ENCODE measurements at regions not wholly inside any gene's neighbourhood (a gene's known extent, or its start where the extent isn't known, plus 50 kb on each side); places are given as distances from the start of the nearest gene placed in this dataset.

DNA sequence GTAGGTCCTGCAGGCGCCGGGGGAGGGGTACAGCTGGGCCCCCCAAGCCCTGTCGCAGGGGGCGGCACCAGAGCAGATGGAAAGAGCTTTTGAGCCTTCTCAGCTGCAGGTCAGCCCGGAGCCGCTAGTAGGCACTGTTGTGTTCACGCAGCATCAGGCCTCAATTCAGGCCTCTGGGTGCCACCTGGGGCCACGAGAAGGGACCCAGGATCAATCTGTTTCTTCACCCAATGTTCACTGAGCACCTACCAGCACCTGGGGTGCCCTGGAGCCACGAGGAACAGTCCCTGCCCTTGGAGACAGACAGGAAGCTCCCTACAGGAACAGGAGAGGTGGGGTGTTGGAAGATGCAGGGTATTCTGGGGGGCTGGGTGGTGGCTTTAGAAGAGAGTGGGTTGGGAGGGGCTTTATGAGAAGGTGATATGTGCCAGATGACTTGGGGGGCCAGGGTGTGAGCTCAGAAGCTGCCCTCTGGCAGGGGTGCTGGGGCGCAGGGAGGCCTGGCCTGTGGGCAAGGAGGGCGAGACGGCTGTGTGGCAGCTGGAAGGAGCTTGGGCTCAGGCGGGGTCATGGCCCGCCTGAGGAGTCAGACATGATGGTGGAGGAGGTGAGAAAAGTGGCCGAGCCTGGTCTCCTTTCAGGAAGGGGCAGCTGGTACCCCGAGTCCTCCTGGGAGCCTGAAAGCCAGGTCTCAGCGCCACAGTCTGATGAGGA, 121.9 kb upstream of the GSE1 start:
- ATAC-seq (peak; percentile 41 to 57), DNase-seq (peak in 7 of 10 donors; percentile 8 to 37 (median 27))
- H3K36me3 Mint-ChIP-seq: no peaks in the 10 kb centered on the region
- peak overlapping the region in 4 of 10 donors; percentile 2 to 61 (median 42) for H3K27ac Mint-ChIP-seq
- POLR2A ChIA-PET: interaction anchor here (0.9 kb wide), 1 partner anchor 43 kb away, joined by 3 read pairs; no protein-coding TSS in a partner anchor
- peaks cover 15 to 27% (median 23%) of the 10 kb centered on the region in 4 donors for H3K4me1 Mint-ChIP-seq
- H3K27me3 Mint-ChIP-seq: peaks cover 0 to 1% (median 0%) of the 10 kb centered on the region in 5 donors
- no peaks in the 10 kb centered on the region for H3K9me3 Mint-ChIP-seq
- peak overlapping the region in 6 of 10 donors; percentile 43 to 78 (median 64) for H3K4me3 Mint-ChIP-seq

GRCh38 chr16:85491798-85492294, 121.3 kb upstream of the GSE1 start:
- H3K9me3 Mint-ChIP-seq: no peaks in the 10 kb centered on the region
- peak overlapping the region in 3 of 10 donors; percentile 40 to 79 (median 73) for H3K27ac Mint-ChIP-seq
- ATAC-seq (peak; percentile 80 to 85), DNase-seq (peak in 7 of 10 donors; percentile 12 to 33 (median 24))
- POLR2A ChIA-PET: interaction anchor here (1.2 to 1.3 kb wide), 2 partner anchors 42 to 124 kb away, joined by 3 to 4 read pairs; no protein-coding TSS in a partner anchor
- peak overlapping the region in 5 of 10 donors; percentile 45 to 76 (median 58) for H3K4me3 Mint-ChIP-seq
- H3K4me1 Mint-ChIP-seq: peaks cover 15 to 27% (median 23%) of the 10 kb centered on the region in 4 donors
- H3K27me3 Mint-ChIP-seq: peaks cover 0 to 1% (median 0%) of the 10 kb centered on the region in 5 donors
- no peaks in the 10 kb centered on the region for H3K36me3 Mint-ChIP-seq

- Mint-ChIP-seq H3K4me1 (peaks cover 15 to 27% (median 23%) of the 10 kb centered on the region in 4 donors), H3K27me3 (peaks cover 0 to 1% (median 0%) of the 10 kb centered on the region in 5 donors), H3K36me3 (no peaks in the 10 kb centered on the region), H3K4me3 (peak overlapping the region in 6 of 10 donors; percentile 45 to 76 (median 57)), H3K27ac (peak overlapping the region in 7 of 10 donors; percentile 21 to 87 (median 43)), H3K9me3 (no peaks in the 10 kb centered on the region)
- ATAC-seq (peak in 1 of 2 donors; percentile 17), DNase-seq (no peak)
- POLR2A ChIA-PET: interaction anchor here (1.2 to 1.3 kb wide), 2 partner anchors 43 to 124 kb away, joined by 3 to 4 read pairs; no protein-coding TSS in a partner anchor
Observed at GRCh38 chr16:85492295-85492864, 120.7 kb upstream of the GSE1 start.

- no peaks in the 10 kb centered on the region for H3K9me3 Mint-ChIP-seq
- no peak for DNase-seq
- POLR2A ChIA-PET: no interaction called here
- peak overlapping the region in 1 of 10 donors; percentile 17 for H3K4me3 Mint-ChIP-seq
- H3K36me3 Mint-ChIP-seq: no peaks in the 10 kb centered on the region
- H3K27me3 Mint-ChIP-seq: peaks cover 0 to 1% (median 0%) of the 10 kb centered on the region in 5 donors
- peaks cover 21 to 30% (median 24%) of the 10 kb centered on the region in 4 donors for H3K4me1 Mint-ChIP-seq
- no peak overlapping the region for H3K27ac Mint-ChIP-seq
- ATAC-seq: no peak
Observed at GRCh38 chr16:85494315-85494714, 118.8 kb upstream of the GSE1 start.

GRCh38 chr16:85495259-85495658, 117.9 kb upstream of the GSE1 start:
- POLR2A ChIA-PET: no interaction called here
- H3K27ac Mint-ChIP-seq: no peak overlapping the region
- peaks cover 0 to 1% (median 0%) of the 10 kb centered on the region in 5 donors for H3K27me3 Mint-ChIP-seq

DNA sequence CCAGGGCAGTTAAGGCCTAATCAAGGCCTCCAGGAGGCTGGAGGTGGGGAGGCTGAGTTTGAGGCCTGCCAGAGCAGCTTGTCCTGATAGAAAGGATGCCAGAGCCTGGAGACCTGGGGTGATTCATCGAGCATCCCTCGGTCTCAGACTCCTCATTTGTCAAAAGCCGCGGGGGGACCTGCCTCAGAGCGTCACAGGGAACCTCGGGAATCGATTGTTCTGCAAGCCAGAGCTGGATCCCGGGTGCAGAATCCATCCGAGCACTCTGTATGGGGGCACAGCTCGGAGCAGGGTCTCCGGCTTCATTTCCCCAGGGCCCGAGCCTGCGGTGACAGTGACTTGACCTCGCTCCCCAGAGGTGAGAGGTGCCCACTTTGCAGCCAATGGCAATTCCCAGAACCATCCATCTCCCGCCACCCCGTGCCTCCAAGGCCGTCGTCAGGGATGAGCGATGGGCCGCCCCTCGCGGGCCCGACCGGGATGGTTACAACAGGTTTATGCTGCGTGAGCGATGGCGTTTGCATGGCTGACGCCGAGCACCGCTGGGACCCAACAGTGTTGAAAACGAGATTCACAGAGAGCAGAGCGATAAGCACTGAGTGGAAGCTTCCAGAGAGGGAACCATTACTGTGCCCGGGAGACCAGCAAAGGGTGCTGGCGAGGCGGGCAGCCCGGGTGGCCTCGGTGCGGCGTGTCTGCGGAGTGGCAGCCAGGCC, 117.1 kb upstream of the GSE1 start:
- Mint-ChIP-seq H3K9me3 (no peaks in the 10 kb centered on the region), H3K36me3 (no peaks in the 10 kb centered on the region), H3K27ac (peak overlapping the region in 2 of 10 donors; percentile 70 to 73), H3K4me3 (no peak overlapping the region), H3K4me1 (peaks cover 20 to 29% (median 21%) of the 10 kb centered on the region in 4 donors), H3K27me3 (peaks cover 0 to 1% (median 0%) of the 10 kb centered on the region in 5 donors)
- ATAC-seq (no peak), DNase-seq (no peak)
- POLR2A ChIA-PET: interaction anchor here (0.7 kb wide), 1 partner anchor 72 kb away, joined by 3 read pairs; no protein-coding TSS in a partner anchor

More at GRCh38 chr16:85495259-85495658, 117.9 kb upstream of the GSE1 start:
- DNase-seq: no peak
- H3K4me3 Mint-ChIP-seq: no peak overlapping the region
- H3K4me1 Mint-ChIP-seq: peaks cover 21 to 30% (median 22%) of the 10 kb centered on the region in 4 donors
- ATAC-seq: no peak
- H3K36me3 Mint-ChIP-seq: no peaks in the 10 kb centered on the region
- H3K9me3 Mint-ChIP-seq: no peaks in the 10 kb centered on the region

DNA sequence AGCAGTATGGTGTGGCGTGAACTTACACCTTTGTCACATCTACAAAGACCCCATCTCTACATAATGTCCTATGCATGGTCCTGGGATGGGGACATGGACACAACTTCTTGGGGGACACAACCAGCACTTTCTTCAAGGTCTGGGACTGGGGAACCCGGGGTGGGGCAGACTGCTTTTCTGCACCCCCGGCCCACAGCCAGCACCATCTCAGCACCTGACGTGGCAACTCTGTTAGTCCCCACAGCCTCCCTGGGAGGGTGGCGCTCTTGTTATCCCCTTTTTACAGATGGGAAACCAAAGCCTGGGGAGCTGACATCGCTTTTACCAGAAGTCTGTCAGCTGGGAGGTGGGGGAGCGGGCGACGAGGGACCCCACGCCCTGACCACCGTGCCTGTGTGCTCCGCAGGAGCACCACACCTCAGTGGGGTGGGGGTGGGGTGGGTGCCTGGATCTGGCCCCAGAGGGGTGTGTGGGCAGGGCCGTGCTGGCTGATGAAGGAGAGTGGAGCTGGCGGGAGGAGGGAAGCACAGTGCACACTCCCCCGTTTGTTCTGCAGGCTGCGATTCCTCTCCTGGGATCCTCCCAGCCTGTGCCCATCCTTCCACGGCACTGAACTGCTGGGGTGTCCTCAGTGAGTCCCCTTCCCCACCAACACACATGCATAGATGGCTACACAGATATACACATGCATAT, 115.4 kb upstream of the GSE1 start:
- peaks cover 3 to 12% (median 9%) of the 10 kb centered on the region in 4 donors for H3K4me1 Mint-ChIP-seq
- no peaks in the 10 kb centered on the region for H3K36me3 Mint-ChIP-seq
- H3K27me3 Mint-ChIP-seq: no peaks in the 10 kb centered on the region
- ATAC-seq (no peak), DNase-seq (no peak)
- H3K27ac Mint-ChIP-seq: peak overlapping the region in 3 of 10 donors; percentile 2 to 55 (median 11)
- POLR2A ChIA-PET: no interaction called here
- H3K4me3 Mint-ChIP-seq: no peak overlapping the region
- H3K9me3 Mint-ChIP-seq: no peaks in the 10 kb centered on the region

GRCh38 chr16:85498607-85499006, 114.5 kb upstream of the GSE1 start:
- ATAC-seq: peak in 1 of 2 donors; percentile 23
- H3K4me1 Mint-ChIP-seq: peaks cover 0 to 9% (median 7%) of the 10 kb centered on the region in 4 donors
- no peak for DNase-seq
- POLR2A ChIA-PET: no interaction called here
- no peak overlapping the region for H3K4me3 Mint-ChIP-seq
- peak overlapping the region in 2 of 10 donors; percentile 5 to 55 for H3K27ac Mint-ChIP-seq
- no peaks in the 10 kb centered on the region for H3K27me3 Mint-ChIP-seq
- no peaks in the 10 kb centered on the region for H3K36me3 Mint-ChIP-seq
- H3K9me3 Mint-ChIP-seq: no peaks in the 10 kb centered on the region

DNA sequence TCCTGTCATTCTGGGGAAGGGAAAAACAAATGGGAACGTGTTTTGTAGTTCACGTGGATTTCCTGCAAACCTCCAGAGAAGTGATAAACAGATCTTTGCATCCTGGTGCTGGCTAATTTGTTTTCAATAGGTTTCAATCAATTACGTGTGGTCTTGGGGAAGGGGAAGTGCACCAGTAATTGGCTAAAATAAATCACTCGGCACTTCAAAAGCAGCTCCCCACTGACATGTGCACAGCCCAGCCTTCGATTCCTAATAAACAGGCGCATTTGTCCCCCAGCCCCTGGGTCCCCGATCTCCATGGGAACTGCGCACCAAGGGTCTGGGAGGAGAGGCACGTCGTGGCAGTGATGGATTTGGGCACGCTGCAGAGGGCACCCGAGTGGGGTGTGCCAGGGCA, 112.9 kb upstream of the GSE1 start:
- peaks cover 0 to 7% (median 6%) of the 10 kb centered on the region in 4 donors for H3K4me1 Mint-ChIP-seq
- no peak overlapping the region for H3K4me3 Mint-ChIP-seq
- H3K36me3 Mint-ChIP-seq: no peaks in the 10 kb centered on the region
- POLR2A ChIA-PET: no interaction called here
- H3K9me3 Mint-ChIP-seq: no peaks in the 10 kb centered on the region
- H3K27me3 Mint-ChIP-seq: no peaks in the 10 kb centered on the region
- DNase-seq (no peak), ATAC-seq (no peak)
- H3K27ac Mint-ChIP-seq: no peak overlapping the region

DNA sequence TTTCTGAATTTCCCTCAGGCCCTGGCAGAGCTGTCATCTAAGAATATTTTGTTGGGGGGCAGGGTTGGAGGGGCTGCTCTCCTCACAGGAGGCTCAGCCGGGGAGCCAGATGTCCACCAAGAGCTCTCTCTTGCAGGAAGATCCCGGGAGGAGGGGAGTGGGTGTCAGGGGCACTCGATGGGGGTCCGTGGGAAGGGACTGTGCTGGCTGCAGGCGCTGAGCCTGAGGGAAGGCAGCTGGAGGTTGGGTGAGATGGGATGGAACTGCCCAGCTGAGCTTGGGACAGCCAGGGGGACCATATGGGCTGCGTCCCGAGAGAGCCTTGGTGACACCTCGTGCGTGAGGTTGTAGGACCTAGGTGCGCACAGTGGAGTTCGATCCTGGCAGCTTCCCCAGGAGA, 111.2 kb upstream of the GSE1 start:
- no peak overlapping the region for H3K4me3 Mint-ChIP-seq

DNA sequence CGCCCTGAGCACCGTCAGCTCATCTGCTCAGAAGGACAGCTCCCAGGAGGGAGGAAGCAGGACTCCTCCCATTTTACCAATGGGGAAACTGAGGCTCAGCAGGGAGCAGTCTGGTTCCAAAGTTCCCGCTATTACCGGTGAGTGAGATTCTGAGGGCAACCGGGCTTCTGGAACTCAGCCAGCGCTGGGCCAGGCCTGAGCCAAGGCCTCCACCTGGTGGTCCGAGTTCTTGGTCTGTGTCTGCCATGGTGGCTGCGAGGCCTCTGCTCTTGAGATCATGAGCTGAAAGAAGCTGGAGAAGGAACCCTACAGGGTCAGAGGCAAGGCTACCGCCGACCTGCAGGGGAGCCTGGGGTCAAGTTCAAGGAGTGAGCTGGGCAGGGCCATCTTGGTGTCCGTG, 110.8 kb upstream of the GSE1 start:
- H3K27me3 Mint-ChIP-seq: no peaks in the 10 kb centered on the region

More for the DNA sequence above, 111.2 kb upstream of the GSE1 start:
- POLR2A ChIA-PET: no interaction called here
- H3K27me3 Mint-ChIP-seq: no peaks in the 10 kb centered on the region
- H3K27ac Mint-ChIP-seq: no peak overlapping the region
- no peaks in the 10 kb centered on the region for H3K9me3 Mint-ChIP-seq
- ATAC-seq (no peak), DNase-seq (no peak)
- peaks cover 0 to 6% (median 5%) of the 10 kb centered on the region in 4 donors for H3K4me1 Mint-ChIP-seq
- H3K36me3 Mint-ChIP-seq: no peaks in the 10 kb centered on the region

More for the DNA sequence above, 110.8 kb upstream of the GSE1 start:
- no peak overlapping the region for H3K4me3 Mint-ChIP-seq
- no peaks in the 10 kb centered on the region for H3K36me3 Mint-ChIP-seq
- POLR2A ChIA-PET: no interaction called here
- ATAC-seq: no peak
- peaks cover 0 to 6% (median 5%) of the 10 kb centered on the region in 4 donors for H3K4me1 Mint-ChIP-seq
- peak overlapping the region in 3 of 10 donors; percentile 24 to 79 (median 74) for H3K27ac Mint-ChIP-seq
- DNase-seq: no peak
- no peaks in the 10 kb centered on the region for H3K9me3 Mint-ChIP-seq
